Superior temporal gyrus (tissue), 1 donor: ENCODE measurements at regions not wholly inside any gene's neighbourhood (a gene's known extent, or its start where the extent isn't known, plus 50 kb on each side); places are given as distances from the start of the nearest gene placed in this dataset.
"Not testable (repeated sequence)": the region's sequence is repeated elsewhere in the genome, so short reads cannot be mapped to it uniquely, and the experiment has no call there.

Experiments used
- DNase-seq: peaks from one replicate; pipeline ENCODE4 v3.0.0-alpha.2; 2016; ENCODE audit errors: extremely low spot score

- no peak for DNase-seq
Measured at GRCh38 chr2:31660812-31661335, 80.1 kb upstream of the SRD5A2 start.

DNA sequence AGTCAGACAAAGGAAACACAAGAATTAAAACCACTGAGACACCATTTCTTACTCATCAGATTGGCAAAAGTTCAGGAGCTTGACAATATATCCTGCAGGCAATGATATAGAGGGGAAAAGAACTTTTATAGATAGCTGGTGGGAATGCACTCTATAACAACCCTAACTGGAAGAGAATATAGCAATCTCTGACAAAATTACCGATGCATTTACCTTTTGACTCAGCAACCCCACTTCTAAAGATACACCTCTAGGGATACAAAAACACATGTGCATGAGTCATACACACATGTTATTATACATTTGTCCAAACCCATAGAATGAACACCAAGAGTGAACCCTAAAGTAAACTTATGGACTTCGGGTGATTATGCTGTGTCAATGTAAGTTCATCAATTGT, 79.4 kb upstream of the SRD5A2 start:
- no peak for DNase-seq

DNA sequence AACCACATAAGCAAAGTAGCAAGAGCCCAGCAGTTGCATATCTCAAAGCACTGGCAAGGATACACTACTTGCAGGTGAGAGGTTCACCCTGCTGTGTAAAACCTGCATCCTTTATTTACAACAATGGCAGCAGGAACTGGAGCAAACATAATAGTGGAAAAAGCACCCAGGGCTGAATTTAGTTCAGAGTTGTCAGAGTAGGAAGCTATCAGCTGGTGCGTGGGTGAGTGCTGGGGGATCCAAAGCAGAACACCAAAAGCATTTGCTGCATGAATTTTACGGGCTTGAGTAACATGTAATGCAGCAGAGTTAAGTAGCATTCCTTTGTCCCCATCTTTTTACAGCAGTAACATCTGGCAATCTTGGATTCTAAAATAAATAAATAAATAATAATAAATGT, 73.5 kb upstream of the SRD5A2 start:
- DNase-seq = peak; percentile 58

- no peak for DNase-seq
Measured at GRCh38 chr2:31651736-31652135, 71.0 kb upstream of the SRD5A2 start.

- no peak for DNase-seq
Measured at GRCh38 chr2:31651267-31651666, 70.5 kb upstream of the SRD5A2 start.

DNA sequence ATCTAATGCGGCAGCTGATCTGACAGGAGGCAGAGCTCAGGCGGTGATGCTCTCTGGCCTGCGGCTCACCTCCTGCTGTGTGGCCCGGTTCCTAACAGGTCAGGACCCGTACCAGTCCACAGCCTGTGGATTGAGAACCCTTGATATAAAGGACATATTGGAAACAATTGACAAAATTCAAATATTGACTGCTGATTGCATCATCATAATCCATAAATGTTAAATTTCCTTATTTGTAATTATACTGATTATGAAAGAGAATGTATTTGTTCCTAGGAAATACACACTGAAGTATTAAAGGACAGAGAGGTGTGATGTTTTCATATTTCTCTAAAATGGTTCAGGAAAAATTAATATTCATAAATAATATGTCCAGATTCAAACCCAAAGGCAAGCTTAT, 63.8 kb upstream of the SRD5A2 start:
- DNase-seq = no peak

GRCh38 chr2:31642707-31643106, 62.0 kb upstream of the SRD5A2 start:
- no peak for DNase-seq

GRCh38 chr2:31632201-31632600, 51.5 kb upstream of the SRD5A2 start:
- not testable (repeated sequence) for DNase-seq
